ENCODE measurements at regions not wholly inside any gene's neighbourhood (a gene's known extent, or its start where the extent isn't known, plus 50 kb on each side); places are given as distances from the start of the nearest gene placed in this dataset.
A peak's percentile ranks its signal among the peaks of the same experiment; 100 is the strongest.

DNA sequence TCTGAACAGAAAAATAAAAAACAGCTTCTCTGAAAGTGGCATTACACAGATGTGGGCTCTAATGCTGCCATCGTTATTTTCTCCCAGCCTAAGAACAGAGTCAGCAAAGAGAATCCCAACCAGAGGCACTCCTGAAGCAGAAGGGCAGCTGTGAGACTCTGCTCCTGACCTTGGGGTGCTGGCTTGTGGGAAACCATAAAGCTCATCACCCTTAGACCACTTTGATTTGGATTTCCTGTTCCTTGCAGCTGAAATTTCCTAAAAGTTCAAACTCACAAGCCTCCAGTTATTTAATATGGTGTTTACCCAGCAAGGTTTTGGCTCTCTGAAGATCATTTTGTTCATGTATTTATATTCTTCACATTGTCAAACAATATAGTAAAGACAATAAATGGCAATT is 814.8 kb downstream of the TNS3 start:
- peak; percentile 49 for DNase-seq (ENCODE audit: low read depth)
- TF ChIP-seq CTCF (conservative IDR thresholded peaks at IDR 0.05; ENCODE audit: low read depth, low read length) = no peak
- no peak overlapping the region for H3K4me3 ChIP-seq (ENCODE audit: low read depth, low read length)

GRCh38 chr7:46764100-46764936 is 817.6 kb downstream of the TNS3 start:
- DNase-seq (ENCODE audit: low read depth) = peak; percentile 90
- no peak overlapping the region for H3K4me3 ChIP-seq (ENCODE audit: low read depth, low read length)
- no peak for TF ChIP-seq CTCF (conservative IDR thresholded peaks at IDR 0.05; ENCODE audit: low read depth, low read length)

- DNase-seq (ENCODE audit: low read depth) = no peak
- TF ChIP-seq CTCF (conservative IDR thresholded peaks at IDR 0.05; ENCODE audit: low read depth, low read length) = no peak
These were observed 818.6 kb downstream of the TNS3 start for GRCh38 chr7:46763344-46763743.

GRCh38 chr7:46759711-46760480 is 822.0 kb downstream of the TNS3 start:
- no peak for TF ChIP-seq CTCF (conservative IDR thresholded peaks at IDR 0.05; ENCODE audit: low read depth, low read length)
- peak; percentile 59 for DNase-seq (ENCODE audit: low read depth)
- H3K4me3 ChIP-seq (ENCODE audit: low read depth, low read length) = no peak overlapping the region

More at GRCh38 chr7:46763344-46763743, 818.6 kb downstream of the TNS3 start:
- no peak overlapping the region for H3K4me3 ChIP-seq (ENCODE audit: low read depth, low read length)

DNA sequence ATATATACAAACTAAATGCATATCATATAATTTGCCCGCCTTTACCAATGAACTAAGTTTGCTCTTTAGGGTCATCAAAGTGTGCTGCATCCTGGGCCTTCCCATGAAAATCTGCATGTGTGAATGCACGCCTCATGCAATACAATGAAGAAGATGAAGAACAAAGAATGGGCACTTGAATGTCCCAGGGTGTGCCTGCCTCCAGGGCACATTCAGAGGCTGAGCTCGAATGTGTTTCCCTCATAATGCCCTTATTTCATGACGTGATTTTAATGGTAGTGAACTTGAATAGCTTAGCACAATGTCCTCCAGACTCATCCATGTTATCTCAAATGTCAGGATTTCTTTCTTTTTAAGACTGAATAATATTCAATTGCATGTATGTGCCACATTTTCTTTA is 824.9 kb downstream of the TNS3 start:
- H3K4me3 ChIP-seq (ENCODE audit: low read depth, low read length) = no peak overlapping the region
- no peak for TF ChIP-seq CTCF (conservative IDR thresholded peaks at IDR 0.05; ENCODE audit: low read depth, low read length)

GRCh38 chr7:46756256-46756655 is 825.7 kb downstream of the TNS3 start:
- no peak overlapping the region for H3K4me3 ChIP-seq (ENCODE audit: low read depth, low read length)
- DNase-seq (ENCODE audit: low read depth) = no peak
- TF ChIP-seq CTCF (conservative IDR thresholded peaks at IDR 0.05; ENCODE audit: low read depth, low read length) = no peak

More for the DNA sequence above, 824.9 kb downstream of the TNS3 start:
- DNase-seq (ENCODE audit: low read depth) = no peak
